D341Med (cell line): ENCODE measurements at regions not wholly inside any gene's neighbourhood (a gene's known extent, or its start where the extent isn't known, plus 50 kb on each side); places are given as distances from the start of the nearest gene placed in this dataset.

Source experiments
- DNase-seq: peaks from one replicate; pipeline ENCODE4 v3.0.0; 2012; ENCODE audit warnings: low spot score

DNA sequence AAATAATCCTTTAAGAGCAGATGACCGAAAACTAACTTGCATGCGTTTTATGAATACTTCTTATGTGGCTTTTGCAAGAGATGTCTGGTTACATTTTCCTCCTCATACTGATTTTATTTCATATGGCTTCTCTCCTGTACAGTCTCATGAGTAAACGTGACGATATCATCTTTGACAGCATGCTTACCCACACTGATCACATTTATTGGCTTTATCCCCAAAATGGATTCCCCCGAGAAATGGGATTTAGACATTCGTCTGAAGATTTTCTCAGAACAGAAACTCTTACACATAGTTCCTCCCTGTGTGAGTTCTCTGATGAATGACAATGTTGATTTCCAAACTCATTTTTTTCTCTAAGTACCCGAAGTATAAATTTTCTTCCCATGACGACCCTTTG is 939.7 kb upstream of the LCORL start:
- no peak for DNase-seq

DNA sequence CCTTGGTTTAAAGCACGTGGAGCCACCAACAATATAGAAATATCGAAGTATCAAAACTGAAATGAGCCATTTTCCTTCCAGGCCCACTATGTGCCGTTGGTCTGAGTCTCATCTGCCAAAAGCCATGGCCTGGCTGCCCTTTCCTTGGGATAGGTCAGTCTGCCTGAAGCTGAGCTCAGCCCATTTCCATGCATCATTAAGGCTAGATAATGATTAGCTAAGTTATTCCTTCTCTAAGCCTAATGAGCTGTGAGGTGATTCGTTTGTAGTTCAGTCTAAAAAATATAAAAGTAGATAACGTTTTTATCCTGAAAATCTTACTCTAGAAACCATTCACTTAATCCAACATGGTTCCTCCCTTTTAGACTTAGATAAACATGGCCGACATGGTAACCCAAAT is 936.2 kb upstream of the LCORL start:
- DNase-seq, result no peak

- no peak for DNase-seq
These were observed 933.0 kb upstream of the LCORL start for GRCh38 chr4:18954538-18954937.

DNA sequence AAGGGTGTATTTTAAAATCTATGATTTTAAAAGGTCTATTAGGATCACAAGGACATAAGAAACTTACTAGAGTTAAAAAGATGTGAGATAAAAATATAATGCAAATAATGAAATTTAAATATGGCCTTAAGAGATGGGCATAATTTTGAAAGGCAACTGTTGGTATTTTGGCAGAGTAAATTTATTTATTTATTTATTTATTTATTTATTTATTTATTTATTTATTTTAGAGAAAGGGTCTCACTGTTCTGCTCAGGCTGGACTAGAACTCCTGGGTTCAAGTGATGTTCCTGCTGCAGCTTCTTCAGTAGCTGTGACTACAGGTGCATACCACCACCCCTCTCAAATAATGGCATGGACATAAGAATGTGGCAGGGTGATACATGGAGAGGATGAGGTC is 932.1 kb upstream of the LCORL start:
- no peak for DNase-seq

DNA sequence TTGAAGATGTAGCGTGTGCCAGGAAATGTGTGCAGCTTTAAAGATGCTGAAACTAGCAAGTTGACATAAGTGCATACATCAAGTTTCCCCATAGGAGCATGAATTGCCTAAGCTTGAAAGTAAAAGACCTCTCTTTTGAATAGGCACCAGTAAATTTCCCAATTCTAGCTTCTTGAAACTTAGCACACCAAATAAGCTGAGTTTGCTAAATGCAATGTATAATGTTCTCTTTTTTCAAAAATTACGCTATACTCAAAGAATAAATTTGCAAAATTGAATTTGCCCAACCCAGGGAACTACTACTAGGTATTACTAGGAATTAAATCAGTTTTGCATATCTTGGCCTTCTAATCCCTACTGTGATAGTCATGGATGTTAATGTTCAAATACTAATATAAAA is 923.9 kb upstream of the LCORL start:
- DNase-seq, result no peak

DNA sequence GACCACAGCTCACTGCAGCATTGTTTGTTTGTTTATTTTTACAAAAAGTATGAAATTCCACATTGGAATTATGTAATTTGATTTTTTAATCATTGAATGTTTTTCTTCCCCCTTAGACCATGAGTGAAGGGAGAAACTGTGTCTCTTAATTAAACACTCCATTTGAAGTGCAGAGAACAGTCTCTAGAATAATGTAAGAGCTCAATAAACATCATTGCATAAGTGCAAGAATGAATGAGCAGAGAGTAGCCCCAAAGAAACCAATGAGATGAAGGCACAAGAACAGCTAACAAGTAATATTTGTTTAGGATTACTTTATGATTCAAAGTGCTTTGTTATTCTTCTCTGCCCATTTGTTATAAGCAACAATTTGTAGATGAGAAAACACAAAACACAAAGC is 921.3 kb upstream of the LCORL start:
- no peak for DNase-seq

- no peak for DNase-seq
These were observed 917.0 kb upstream of the LCORL start for GRCh38 chr4:18938343-18939099.

DNA sequence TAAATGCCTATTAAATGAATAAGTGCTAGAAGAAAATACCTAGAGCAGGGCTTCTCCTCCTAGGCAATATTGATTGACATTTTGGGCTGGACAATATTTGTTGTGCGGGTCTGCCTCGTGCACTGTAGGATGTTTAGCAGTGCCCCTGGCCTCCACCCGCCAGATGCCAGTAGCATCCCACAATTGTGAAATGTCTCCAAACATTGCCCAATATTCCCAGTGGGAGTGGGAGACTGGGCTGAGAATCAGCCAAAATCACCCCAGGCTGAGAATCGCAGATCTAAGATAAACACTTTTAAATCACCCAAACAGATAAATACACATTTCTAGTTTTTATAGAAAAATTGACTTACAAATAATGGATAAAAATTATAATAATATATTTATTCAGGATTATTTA is 916.2 kb upstream of the LCORL start:
- no peak for DNase-seq

DNA sequence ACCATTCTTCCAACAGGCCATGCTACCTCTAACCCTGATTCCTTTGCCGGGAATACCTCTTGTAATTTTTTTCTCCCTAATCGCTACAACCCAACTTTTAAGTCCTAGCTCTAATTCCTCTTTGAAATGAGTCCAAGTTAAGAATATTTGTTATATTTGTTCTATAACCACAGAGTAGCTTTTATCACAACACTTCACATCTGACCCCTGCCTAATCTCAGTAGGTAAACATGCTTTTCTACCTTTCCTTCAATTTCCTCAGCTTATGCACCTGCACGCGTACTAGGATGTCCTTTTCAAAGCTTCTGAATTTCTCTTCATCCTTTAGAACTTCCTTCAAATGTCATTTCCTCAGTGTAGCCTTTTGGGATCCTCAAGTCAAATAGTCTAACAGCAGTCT is 915.5 kb upstream of the LCORL start:
- DNase-seq, result no peak

DNA sequence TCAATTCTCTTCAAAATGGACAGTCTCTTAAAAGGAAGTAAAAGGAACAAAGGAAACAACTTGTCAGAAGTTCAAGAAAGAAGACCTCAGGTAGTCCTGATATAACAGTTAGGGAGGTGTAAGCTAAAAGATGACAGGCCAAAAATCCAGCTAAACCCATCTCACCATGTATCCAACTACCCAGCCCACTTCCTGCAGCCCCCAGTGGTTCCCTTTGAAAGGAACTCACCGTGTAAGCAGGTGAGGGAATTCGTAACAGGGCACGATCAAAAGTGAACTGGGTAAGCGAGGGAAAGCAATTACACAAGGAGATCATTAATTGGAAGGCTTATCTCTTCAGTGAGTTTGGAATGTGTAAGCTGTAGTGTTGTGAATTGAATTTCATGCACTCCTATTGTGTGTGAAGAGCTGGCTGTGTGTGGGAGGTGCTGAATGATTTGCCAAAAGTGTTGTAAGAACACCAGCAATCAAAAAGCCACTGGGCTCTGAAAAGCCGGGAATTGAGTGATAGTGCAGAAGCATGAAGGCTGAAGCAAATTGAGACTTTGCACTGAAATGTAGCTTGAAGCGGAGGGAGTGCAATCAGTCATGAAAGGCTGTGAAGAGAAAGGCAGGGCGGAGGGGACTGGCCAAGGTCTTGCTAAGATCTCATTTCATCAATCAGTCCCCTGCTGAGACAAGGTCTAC is 914.2 kb upstream of the LCORL start:
- peak; percentile 9 for DNase-seq

GRCh38 chr4:18934197-18934596 is 912.6 kb upstream of the LCORL start:
- peak; percentile 44 for DNase-seq

DNA sequence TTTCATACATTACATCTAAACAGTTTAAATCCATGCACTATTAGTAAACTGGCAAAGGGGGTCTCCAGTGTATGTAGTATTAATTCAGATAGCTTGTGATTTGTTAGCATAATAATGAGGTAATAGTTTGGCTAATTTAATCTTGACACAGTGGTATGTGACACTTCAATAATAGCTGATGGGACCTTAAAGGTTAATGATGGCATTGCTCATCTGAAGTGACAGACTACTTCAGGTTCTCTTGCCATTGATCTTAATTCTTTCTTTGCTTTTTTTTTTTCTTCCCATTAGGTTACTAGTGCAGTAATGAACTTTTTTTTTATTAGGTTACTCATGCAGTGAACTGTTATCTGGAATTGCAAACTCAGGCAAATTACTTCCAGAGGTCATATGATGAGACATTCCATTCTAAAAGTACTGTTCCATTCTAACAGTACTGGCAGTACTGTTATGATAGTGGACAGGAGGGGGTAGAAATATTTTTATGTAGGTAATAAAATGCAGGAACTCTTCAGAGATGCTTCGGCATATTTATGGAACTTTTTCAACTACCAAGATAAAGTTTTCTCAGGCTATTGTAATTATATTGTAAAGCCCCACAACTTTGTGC is 911.3 kb upstream of the LCORL start:
- no peak for DNase-seq

DNA sequence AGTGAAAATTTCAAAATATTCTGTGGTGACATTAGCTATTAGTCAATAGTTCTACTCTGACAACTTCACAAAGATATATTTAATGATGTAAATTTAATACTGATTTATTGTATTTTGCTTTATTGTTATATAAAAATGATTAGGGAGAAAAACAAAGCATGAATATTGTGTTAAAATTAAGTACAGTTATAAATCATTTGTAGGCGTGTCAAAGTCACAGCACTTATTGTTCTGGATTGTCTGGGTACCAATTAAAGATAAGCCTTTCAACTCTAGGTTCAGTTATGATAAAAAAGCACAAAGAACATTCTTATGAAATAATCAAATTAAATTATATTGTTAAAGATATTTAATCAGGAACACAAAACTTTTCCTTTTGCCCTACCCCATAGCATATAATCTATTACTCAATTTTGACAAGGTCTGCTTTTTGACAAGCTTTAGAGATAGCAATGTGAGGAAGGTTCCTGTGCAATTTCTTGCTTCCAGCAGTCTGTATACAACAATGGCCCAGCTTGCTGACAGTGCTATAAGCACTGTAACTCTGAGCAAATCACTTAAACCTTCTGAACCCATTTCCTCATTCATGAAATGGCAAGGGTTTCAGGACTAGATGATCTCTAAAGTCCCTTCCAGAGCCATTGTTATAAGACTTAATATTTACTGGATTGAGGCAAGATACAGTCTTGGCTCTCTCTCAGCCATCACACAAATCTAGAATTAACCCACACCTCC is 910.3 kb upstream of the LCORL start:
- DNase-seq, result no peak

DNA sequence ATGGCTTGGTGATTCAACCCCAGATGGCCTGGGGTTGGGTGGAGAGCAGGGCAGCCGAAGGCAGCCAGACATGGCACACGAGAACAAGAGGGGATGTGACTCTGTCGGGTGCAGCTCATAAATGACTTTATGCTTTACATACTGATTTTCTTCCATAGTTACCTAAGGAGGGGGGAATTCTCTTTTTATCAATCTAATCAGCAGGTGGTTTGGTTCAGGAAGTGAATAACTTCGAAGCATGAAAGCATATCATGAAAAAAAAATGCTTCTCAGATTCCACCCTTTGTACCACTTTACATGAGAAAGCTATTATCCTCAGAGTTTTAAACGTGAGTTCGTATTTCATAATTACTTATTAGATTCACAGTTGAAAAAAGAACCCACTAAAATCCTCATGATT is 908.9 kb upstream of the LCORL start:
- DNase-seq, result peak; percentile 21

GRCh38 chr4:18923496-18924161 is 902.1 kb upstream of the LCORL start:
- no peak for DNase-seq

DNA sequence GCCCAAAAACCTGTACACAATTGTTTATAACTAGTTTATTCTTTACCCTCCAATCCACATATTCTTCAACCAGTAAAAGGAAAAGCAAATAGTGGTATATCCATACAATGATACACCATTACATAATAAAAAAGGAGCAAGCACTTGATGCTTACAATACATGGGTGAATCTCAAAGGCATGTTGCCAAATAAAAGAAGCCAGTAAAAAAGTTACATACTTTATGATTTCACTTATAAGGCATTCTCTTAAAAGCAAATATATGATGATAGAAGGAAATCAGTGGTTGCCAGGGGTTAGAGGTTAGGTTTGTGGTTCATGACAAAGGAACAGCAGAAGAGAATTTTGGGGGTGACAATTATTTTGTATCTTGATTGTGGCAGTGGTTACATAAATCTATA is 896.1 kb upstream of the LCORL start:
- DNase-seq, result no peak

GRCh38 chr4:18914182-18914581 is 892.6 kb upstream of the LCORL start:
- DNase-seq, result no peak

- no peak for DNase-seq
These were observed 873.4 kb upstream of the LCORL start for GRCh38 chr4:18894928-18895327.

DNA sequence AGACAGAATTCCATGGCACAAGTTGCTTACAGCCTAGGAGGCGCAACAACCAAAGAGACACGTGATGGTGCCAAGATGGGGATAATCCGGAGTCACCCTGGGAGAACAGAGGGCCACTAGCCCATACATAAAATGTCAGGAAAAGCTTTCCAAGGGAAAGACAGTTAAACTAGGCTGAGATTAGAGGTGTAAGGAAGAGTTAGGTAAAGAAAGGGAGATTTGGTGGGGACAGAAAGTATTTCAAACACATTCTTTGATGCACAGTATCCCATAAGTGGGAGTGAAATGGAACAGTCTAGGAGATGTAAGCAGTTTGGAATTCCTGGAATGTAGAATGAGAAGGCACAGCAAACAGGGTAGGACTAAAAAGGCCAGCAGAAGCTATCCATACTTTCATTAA is 860.9 kb upstream of the LCORL start:
- no peak for DNase-seq

DNA sequence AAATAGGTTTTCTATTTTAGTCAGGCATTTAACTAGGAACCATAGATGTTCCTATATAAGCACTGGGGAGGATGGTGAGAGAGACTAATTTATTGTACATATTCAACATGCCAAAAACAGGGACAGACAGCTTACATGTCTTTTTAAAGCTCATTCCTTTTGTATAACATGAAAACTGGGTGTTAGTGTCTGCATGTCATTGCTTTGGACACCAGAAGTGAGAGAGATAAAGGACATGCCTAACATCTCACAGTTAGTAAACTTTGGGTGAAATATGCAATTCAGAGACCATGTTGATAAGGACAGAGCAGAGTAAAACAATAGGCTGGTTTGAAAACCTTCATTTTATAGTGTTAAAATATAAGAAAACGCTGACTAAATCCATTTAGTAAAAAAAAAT is 860.0 kb upstream of the LCORL start:
- DNase-seq, result no peak

- peak; percentile 47 for DNase-seq
These were observed 859.3 kb upstream of the LCORL start for GRCh38 chr4:18880871-18881270.

GRCh38 chr4:18878561-18878960 is 857.0 kb upstream of the LCORL start:
- DNase-seq, result no peak
